ENCODE measurements at regions not wholly inside any gene's neighbourhood (a gene's known extent, or its start where the extent isn't known, plus 50 kb on each side); places are given as distances from the start of the nearest gene placed in this dataset.

DNA sequence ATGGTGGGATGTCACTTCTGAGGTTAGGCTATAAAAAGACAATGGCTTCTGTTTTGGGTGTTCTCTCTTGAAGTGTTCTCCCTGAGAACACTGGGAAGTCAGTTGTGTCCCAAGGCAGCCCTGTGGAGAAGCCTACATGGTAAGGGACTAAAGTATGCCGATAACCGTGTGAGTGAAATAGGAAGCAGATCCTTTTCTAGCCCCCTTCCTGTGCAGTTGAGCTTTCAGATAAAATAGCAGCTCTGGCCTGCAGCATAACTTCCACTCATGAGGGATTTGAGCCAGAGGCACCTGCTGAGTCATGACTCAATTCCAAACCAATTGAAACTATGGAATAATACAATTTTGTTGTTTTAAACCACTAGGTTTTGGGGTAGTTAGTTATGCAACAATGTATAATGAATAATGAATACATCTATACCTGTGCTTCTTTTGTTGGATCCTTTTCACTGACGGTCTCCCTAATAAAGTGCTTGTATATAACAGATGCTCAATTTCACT is 241.6 kb downstream of the TFAP2B start:
- CTCF ChIA-PET = interaction anchor here (1.5 kb wide), 1 partner anchor 11 kb away, joined by 6 read pairs; no protein-coding TSS in a partner anchor
- Histone ChIP-seq H3K36me3 (ENCODE audit: control insufficient read depth in 2 of 2, insufficient read depth in 1 of 2, low read length in 2 of 2) (no peaks in the 10 kb centered on the region), H3K4me1 (ENCODE audit: control insufficient read depth, insufficient read depth, low read length) (no peaks in the 10 kb centered on the region), H3K9me3 (ENCODE audit: control insufficient read depth, insufficient read depth, low read depth, low read length) (no peaks in the 10 kb centered on the region), H3K4me3 (ENCODE audit: low read depth, low read length) (no peak overlapping the region), H3K27ac (ENCODE audit: extremely low read depth, low read depth, low read length) (no peak overlapping the region)
- POLR2A ChIA-PET = no interaction called here
- TF ChIP-seq ZNF701 (tag by site-specific recombination; IDR thresholded peaks at IDR 0.05) = no peak
- TF ChIP-seq ZNF37A (tag by site-specific recombination; IDR thresholded peaks at IDR 0.05) = no peak
- TF ChIP-seq ATF2 (tag by site-specific recombination; IDR thresholded peaks at IDR 0.05; ENCODE audit: low read depth) = no peak
- no peak for TF ChIP-seq ZNF311 (tag by site-specific recombination; IDR thresholded peaks at IDR 0.05; ENCODE audit: borderline replicate concordance)
- TF ChIP-seq ZNF16 (tag by site-specific recombination; IDR thresholded peaks at IDR 0.05; ENCODE audit: low read depth) = no peak
- TF ChIP-seq GLI4 (tag by site-specific recombination; IDR thresholded peaks at IDR 0.05) = no peak

- Histone ChIP-seq H3K4me1 (ENCODE audit: control insufficient read depth, insufficient read depth, low read length) (no peaks in the 10 kb centered on the region), H3K27ac (ENCODE audit: extremely low read depth, low read depth, low read length) (no peak overlapping the region), H3K9me3 (ENCODE audit: control insufficient read depth, insufficient read depth, low read depth, low read length) (no peaks in the 10 kb centered on the region), H3K36me3 (ENCODE audit: control insufficient read depth in 2 of 2, insufficient read depth in 1 of 2, low read length in 2 of 2) (no peaks in the 10 kb centered on the region), H3K4me3 (ENCODE audit: low read depth, low read length) (no peak overlapping the region)
- POLR2A ChIA-PET = no interaction called here
- CTCF ChIA-PET = no interaction called here
- TF ChIP-seq ZBTB48 (tag by site-specific recombination; IDR thresholded peaks at IDR 0.05) = no peak
- TF ChIP-seq ATF2 (tag by site-specific recombination; IDR thresholded peaks at IDR 0.05; ENCODE audit: low read depth) = peak; percentile 34
Measured at GRCh38 chr6:51062166-51062722, 243.6 kb downstream of the TFAP2B start.

DNA sequence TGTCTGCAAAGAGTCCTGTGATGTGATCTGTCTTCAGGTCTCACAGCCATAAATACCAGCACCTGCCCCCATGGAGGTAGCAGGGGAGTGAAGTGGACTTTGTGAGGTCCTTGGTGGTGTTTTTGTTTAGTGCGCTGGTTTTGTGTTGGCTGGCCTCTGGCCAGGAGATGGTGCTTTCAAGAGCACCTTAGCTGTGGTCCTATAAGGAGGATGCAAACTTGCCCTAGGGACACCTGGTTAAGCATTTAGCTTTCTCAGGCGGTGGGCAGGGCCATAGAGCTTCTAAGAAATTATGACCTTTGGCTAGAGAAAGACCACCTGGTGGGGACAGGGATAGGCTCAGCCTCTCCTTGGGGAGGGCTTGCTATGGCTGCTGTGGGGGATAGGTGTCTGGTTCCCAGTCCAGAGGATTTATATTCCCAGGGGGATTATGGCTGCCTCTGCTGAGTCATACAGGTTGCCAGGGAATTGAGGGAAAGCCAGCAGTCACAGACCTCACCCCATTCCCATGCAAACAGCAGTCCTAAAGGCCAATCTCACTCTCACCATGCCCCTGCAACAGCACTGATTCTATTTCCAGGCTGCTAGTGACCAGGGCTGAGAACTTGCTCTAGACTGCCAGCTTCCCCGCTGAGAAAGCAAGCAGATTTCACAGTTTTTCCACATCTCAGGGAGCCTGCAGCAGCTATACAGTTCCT is 259.3 kb downstream of the TFAP2B start:
- POLR2A ChIA-PET = no interaction called here

More for the DNA sequence above, 259.3 kb downstream of the TFAP2B start:
- TF ChIP-seq SP2 (tag by site-specific recombination; IDR thresholded peaks at IDR 0.05) (no peak), ZNF585B (tag by site-specific recombination; IDR thresholded peaks at IDR 0.05) (no peak), ZNF707 (tag by site-specific recombination; IDR thresholded peaks at IDR 0.05) (no peak), ZNF148 (tag by site-specific recombination; IDR thresholded peaks at IDR 0.05; ENCODE audit: borderline replicate concordance) (no peak), KLF1 (tag by site-specific recombination; IDR thresholded peaks at IDR 0.05) (no peak), ZNF530 (tag by site-specific recombination; IDR thresholded peaks at IDR 0.05; ENCODE audit: low read depth) (no peak)
- CTCF ChIA-PET = no interaction called here
- Histone ChIP-seq H3K36me3 (ENCODE audit: control insufficient read depth in 2 of 2, insufficient read depth in 1 of 2, low read length in 2 of 2) (no peaks in the 10 kb centered on the region), H3K9me3 (ENCODE audit: control insufficient read depth, insufficient read depth, low read depth, low read length) (no peaks in the 10 kb centered on the region), H3K4me3 (ENCODE audit: low read depth, low read length) (no peak overlapping the region), H3K27ac (ENCODE audit: extremely low read depth, low read depth, low read length) (no peak overlapping the region), H3K4me1 (ENCODE audit: control insufficient read depth, insufficient read depth, low read length) (no peaks in the 10 kb centered on the region)

All from HEK293 (cell line).